WTC11 (cell line): ENCODE measurements at regions not wholly inside any gene's neighbourhood (a gene's known extent, or its start where the extent isn't known, plus 50 kb on each side); places are given as distances from the start of the nearest gene placed in this dataset.

Experiments used
- ATAC-seq: fragments of 200-7000 bp; cut with Tn5 transposase; 2 replicates; pipeline ENCODE4 v1.10.0; 2021; ENCODE audit warnings: mild to moderate bottlenecking, moderate library complexity
- CTCF ChIA-PET: fragments of 300-600 bp; sonication (Branson Sonifier 250); formaldehyde crosslinking; loops from one replicate; lab custom pipeline; 2021; ENCODE audit warnings: antibody characterized with exemption; lab: Charles Lee
- POLR2A ChIA-PET: fragments of 350-600 bp; sonication (Branson Sonifier 250); formaldehyde crosslinking; loops from one replicate; lab custom pipeline; 2021; ENCODE audit warnings: antibody characterized with exemption; lab: Charles Lee
- DNase-seq: peaks from one replicate; pipeline ENCODE4 v3.0.0; 2021; ENCODE audit warnings: low spot score
- H3K27ac Mint-ChIP-seq: 2 replicates; pipeline ENCODE4 v1.8.0; 2021; ENCODE audit warnings: mixed read lengths
- H3K27me3 Mint-ChIP-seq: 2 replicates; pipeline ENCODE4 v1.8.0; 2021; ENCODE audit warnings: low read depth, mild to moderate bottlenecking, moderate library complexity, mixed read lengths
- H3K36me3 Mint-ChIP-seq: 2 replicates; pipeline ENCODE4 v1.8.0; 2021; ENCODE audit warnings: mixed read lengths
- H3K4me1 Mint-ChIP-seq: 2 replicates; pipeline ENCODE4 v1.8.0; 2022; ENCODE audit warnings: mixed read lengths
- H3K4me3 Mint-ChIP-seq: 2 replicates; pipeline ENCODE4 v1.8.0; 2021; ENCODE audit warnings: mild to moderate bottlenecking, moderate library complexity, mixed read lengths
- H3K9me3 Mint-ChIP-seq: 2 replicates; pipeline ENCODE4 v1.8.0; 2021; ENCODE audit warnings: mixed read lengths
- CBFB ChIP-seq: sonication (generic); formaldehyde crosslinking; IDR thresholded peaks from 2 replicates; pipeline ENCODE4 v1.8.1; 2022; ENCODE audit warnings: mild to moderate bottlenecking, low read depth, missing genetic modification reagents
- CREM ChIP-seq: sonication (generic); formaldehyde crosslinking; IDR thresholded peaks from 2 replicates; pipeline ENCODE4 v1.8.1; 2022; ENCODE audit warnings: mild to moderate bottlenecking, missing genetic modification reagents, moderate library complexity
- ETV6 ChIP-seq: sonication (generic); formaldehyde crosslinking; IDR thresholded peaks from 2 replicates; pipeline ENCODE4 v1.8.1; 2022; ENCODE audit warnings: mild to moderate bottlenecking, missing genetic modification reagents
- FOXJ3 ChIP-seq: sonication (generic); formaldehyde crosslinking; IDR thresholded peaks from 2 replicates; pipeline ENCODE4 v1.9.0; 2021; ENCODE audit warnings: missing genetic modification reagents, mild to moderate bottlenecking, borderline replicate concordance
- IRF2 ChIP-seq: sonication (generic); formaldehyde crosslinking; IDR thresholded peaks from 2 replicates; pipeline ENCODE4 v1.8.0; 2022; ENCODE audit warnings: low read depth, missing genetic modification reagents, borderline replicate concordance
- JAZF1 ChIP-seq: fragments of 250-450 bp; sonication (Bioruptor Pico); IDR thresholded peaks from 2 replicates; pipeline ENCODE4 v1.9.0; 2021; ENCODE audit warnings: moderate library complexity, mild to moderate bottlenecking, inconsistent platforms
- NFYB ChIP-seq: sonication (generic); formaldehyde crosslinking; conservative IDR thresholded peaks from 2 replicates; pipeline ENCODE4 v1.8.0; 2022; ENCODE audit warnings: low read depth, missing genetic modification reagents
- PRRX2 ChIP-seq: fragments of 250-450 bp; sonication (Bioruptor Pico); IDR thresholded peaks from 2 replicates; pipeline ENCODE4 v1.8.0; 2021; ENCODE audit warnings: mild to moderate bottlenecking
- TP53 ChIP-seq: sonication (generic); formaldehyde crosslinking; IDR thresholded peaks from 2 replicates; pipeline ENCODE4 v1.8.1; 2023; ENCODE audit warnings: mild to moderate bottlenecking, missing genetic modification reagents
- ZNF138 ChIP-seq: sonication (generic); formaldehyde crosslinking; conservative IDR thresholded peaks from 2 replicates; pipeline ENCODE4 v1.8.1; 2022; ENCODE audit warnings: mild to moderate bottlenecking, moderate library complexity, missing genetic modification reagents
- ZNF232 ChIP-seq: sonication (generic); formaldehyde crosslinking; IDR thresholded peaks from 2 replicates; pipeline ENCODE4 v1.8.0; 2022; ENCODE audit warnings: mild to moderate bottlenecking, missing genetic modification reagents
- ZNF263 ChIP-seq: sonication (generic); formaldehyde crosslinking; IDR thresholded peaks from 2 replicates; pipeline ENCODE4 v1.8.1; 2022; ENCODE audit warnings: low read depth, mild to moderate bottlenecking, moderate library complexity, missing genetic modification reagents
- ZNF423 ChIP-seq: fragments of 250-450 bp; sonication (Bioruptor Pico); IDR thresholded peaks from 2 replicates; pipeline ENCODE4 v2.1.2; 2022; ENCODE audit warnings: mild to moderate bottlenecking, moderate library complexity
- TF ChIP-seq, protein P1 (sequence below): fragments of 250-450 bp; sonication (Bioruptor Pico); IDR thresholded peaks from 2 replicates; pipeline ENCODE4 v1.9.0; 2021; ENCODE audit warnings: moderate library complexity, mild to moderate bottlenecking, inconsistent platforms, borderline replicate concordance
- TF ChIP-seq, protein P2 (sequence below): sonication (generic); formaldehyde crosslinking; IDR thresholded peaks from 2 replicates; pipeline ENCODE4 v1.8.0; 2022; ENCODE audit warnings: mild to moderate bottlenecking, missing genetic modification reagents
- TF ChIP-seq, protein P3 (sequence below): sonication (generic); formaldehyde crosslinking; IDR thresholded peaks from 2 replicates; pipeline ENCODE4 v1.8.1; 2022; ENCODE audit warnings: mild to moderate bottlenecking, missing genetic modification reagents, moderate library complexity, borderline replicate concordance
- TF ChIP-seq, protein P4 (sequence below): sonication (generic); formaldehyde crosslinking; IDR thresholded peaks from 2 replicates; pipeline ENCODE4 v1.8.0; 2022; ENCODE audit warnings: mild to moderate bottlenecking, missing genetic modification reagents
- TF ChIP-seq, protein P5 (sequence below): sonication (generic); formaldehyde crosslinking; IDR thresholded peaks from 2 replicates; pipeline ENCODE4 v1.8.1; 2022; ENCODE audit warnings: missing genetic modification reagents, borderline replicate concordance
- TF ChIP-seq, protein P6 (sequence below): fragments of 200-600 bp; IDR thresholded peaks from 2 replicates; pipeline ENCODE4 v1.8.0; 2022; ENCODE audit warnings: antibody characterized with exemption
- TF ChIP-seq, protein P7 (sequence below): sonication (generic); formaldehyde crosslinking; IDR thresholded peaks from 2 replicates; pipeline ENCODE4 v1.8.1; 2023; ENCODE audit warnings: mild to moderate bottlenecking, missing genetic modification reagents

DNA sequence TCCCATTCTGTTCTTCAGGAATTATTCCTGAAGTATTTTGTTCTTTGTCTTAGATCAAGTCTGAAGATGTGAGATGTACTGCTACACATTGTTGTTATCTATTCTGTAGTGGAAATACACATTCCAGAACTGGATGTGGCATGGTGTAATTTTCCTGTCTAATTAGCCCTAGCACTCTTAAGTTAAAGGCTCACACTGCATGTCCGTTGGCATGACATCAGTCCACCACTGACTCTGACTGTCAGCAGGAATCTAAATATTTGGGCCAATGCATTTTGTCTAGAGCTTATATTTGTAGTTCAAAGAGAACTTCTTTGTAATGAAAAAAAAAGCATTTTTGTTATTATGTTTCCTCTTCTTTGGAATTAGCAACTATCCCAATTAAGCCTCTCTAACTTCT lies 201.0 kb downstream of the S1PR1 start:
- Mint-ChIP-seq H3K36me3 (no peaks in the 10 kb centered on the region), H3K27me3 (no peaks in the 10 kb centered on the region), H3K4me3 (no peak overlapping the region), H3K9me3 (no peaks in the 10 kb centered on the region), H3K4me1 (peaks cover 34% of the 10 kb centered on the region), H3K27ac (no peak overlapping the region)
- DNase-seq (no peak), ATAC-seq (no peak)
- ChIA-PET POLR2A (no interaction called here), CTCF (interaction anchor here (1.0 to 1.3 kb wide), 4 partner anchors 80 to 150 kb away, joined by 3 to 40 read pairs (median 6); no protein-coding TSS in a partner anchor)
- TF ChIP-seq, protein P1, sequence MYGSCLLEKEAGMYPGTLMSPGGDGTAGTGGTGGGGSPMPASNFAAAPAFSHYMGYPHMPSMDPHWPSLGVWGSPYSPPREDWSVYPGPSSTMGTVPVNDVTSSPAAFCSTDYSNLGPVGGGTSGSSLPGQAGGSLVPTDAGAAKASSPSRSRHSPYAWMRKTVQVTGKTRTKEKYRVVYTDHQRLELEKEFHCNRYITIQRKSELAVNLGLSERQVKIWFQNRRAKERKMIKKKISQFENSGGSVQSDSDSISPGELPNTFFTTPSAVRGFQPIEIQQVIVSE = no peak
- no peak for TF ChIP-seq JAZF1 (CRISPR knock-in tag)
- TF ChIP-seq ZNF232 (CRISPR knock-in tag) = no peak
- TF ChIP-seq ZNF263 (CRISPR knock-in tag) = no peak
- TF ChIP-seq FOXJ3 (CRISPR knock-in tag) = no peak
- TF ChIP-seq, protein P2, sequence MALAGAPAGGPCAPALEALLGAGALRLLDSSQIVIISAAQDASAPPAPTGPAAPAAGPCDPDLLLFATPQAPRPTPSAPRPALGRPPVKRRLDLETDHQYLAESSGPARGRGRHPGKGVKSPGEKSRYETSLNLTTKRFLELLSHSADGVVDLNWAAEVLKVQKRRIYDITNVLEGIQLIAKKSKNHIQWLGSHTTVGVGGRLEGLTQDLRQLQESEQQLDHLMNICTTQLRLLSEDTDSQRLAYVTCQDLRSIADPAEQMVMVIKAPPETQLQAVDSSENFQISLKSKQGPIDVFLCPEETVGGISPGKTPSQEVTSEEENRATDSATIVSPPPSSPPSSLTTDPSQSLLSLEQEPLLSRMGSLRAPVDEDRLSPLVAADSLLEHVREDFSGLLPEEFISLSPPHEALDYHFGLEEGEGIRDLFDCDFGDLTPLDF (CRISPR knock-in tag) = no peak
- no peak for TF ChIP-seq CREM (CRISPR knock-in tag)
- no peak for TF ChIP-seq PRRX2 (CRISPR knock-in tag)
- TF ChIP-seq, protein P3, sequence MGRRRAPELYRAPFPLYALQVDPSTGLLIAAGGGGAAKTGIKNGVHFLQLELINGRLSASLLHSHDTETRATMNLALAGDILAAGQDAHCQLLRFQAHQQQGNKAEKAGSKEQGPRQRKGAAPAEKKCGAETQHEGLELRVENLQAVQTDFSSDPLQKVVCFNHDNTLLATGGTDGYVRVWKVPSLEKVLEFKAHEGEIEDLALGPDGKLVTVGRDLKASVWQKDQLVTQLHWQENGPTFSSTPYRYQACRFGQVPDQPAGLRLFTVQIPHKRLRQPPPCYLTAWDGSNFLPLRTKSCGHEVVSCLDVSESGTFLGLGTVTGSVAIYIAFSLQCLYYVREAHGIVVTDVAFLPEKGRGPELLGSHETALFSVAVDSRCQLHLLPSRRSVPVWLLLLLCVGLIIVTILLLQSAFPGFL (CRISPR knock-in tag) = no peak
- TF ChIP-seq TP53 (CRISPR knock-in tag) = no peak
- TF ChIP-seq, protein P4, sequence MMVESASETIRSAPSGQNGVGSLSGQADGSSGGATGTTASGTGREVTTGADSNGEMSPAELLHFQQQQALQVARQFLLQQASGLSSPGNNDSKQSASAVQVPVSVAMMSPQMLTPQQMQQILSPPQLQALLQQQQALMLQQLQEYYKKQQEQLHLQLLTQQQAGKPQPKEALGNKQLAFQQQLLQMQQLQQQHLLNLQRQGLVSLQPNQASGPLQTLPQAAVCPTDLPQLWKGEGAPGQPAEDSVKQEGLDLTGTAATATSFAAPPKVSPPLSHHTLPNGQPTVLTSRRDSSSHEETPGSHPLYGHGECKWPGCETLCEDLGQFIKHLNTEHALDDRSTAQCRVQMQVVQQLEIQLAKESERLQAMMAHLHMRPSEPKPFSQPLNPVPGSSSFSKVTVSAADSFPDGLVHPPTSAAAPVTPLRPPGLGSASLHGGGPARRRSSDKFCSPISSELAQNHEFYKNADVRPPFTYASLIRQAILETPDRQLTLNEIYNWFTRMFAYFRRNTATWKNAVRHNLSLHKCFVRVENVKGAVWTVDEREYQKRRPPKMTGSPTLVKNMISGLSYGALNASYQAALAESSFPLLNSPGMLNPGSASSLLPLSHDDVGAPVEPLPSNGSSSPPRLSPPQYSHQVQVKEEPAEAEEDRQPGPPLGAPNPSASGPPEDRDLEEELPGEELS (CRISPR knock-in tag) = no peak
- TF ChIP-seq NFYB (CRISPR knock-in tag) = no peak
- TF ChIP-seq, protein P5, sequence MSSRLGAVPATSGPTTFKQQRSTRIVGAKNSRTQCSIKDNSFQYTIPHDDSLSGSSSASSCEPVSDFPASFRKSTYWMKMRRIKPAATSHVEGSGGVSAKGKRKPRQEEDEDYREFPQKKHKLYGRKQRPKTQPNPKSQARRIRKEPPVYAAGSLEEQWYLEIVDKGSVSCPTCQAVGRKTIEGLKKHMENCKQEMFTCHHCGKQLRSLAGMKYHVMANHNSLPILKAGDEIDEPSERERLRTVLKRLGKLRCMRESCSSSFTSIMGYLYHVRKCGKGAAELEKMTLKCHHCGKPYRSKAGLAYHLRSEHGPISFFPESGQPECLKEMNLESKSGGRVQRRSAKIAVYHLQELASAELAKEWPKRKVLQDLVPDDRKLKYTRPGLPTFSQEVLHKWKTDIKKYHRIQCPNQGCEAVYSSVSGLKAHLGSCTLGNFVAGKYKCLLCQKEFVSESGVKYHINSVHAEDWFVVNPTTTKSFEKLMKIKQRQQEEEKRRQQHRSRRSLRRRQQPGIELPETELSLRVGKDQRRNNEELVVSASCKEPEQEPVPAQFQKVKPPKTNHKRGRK (CRISPR knock-in tag) = no peak
- no peak for TF ChIP-seq ETV6 (CRISPR knock-in tag)
- no peak for TF ChIP-seq CBFB
- TF ChIP-seq, protein P6, sequence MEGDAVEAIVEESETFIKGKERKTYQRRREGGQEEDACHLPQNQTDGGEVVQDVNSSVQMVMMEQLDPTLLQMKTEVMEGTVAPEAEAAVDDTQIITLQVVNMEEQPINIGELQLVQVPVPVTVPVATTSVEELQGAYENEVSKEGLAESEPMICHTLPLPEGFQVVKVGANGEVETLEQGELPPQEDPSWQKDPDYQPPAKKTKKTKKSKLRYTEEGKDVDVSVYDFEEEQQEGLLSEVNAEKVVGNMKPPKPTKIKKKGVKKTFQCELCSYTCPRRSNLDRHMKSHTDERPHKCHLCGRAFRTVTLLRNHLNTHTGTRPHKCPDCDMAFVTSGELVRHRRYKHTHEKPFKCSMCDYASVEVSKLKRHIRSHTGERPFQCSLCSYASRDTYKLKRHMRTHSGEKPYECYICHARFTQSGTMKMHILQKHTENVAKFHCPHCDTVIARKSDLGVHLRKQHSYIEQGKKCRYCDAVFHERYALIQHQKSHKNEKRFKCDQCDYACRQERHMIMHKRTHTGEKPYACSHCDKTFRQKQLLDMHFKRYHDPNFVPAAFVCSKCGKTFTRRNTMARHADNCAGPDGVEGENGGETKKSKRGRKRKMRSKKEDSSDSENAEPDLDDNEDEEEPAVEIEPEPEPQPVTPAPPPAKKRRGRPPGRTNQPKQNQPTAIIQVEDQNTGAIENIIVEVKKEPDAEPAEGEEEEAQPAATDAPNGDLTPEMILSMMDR = no peak
- TF ChIP-seq, protein P7, sequence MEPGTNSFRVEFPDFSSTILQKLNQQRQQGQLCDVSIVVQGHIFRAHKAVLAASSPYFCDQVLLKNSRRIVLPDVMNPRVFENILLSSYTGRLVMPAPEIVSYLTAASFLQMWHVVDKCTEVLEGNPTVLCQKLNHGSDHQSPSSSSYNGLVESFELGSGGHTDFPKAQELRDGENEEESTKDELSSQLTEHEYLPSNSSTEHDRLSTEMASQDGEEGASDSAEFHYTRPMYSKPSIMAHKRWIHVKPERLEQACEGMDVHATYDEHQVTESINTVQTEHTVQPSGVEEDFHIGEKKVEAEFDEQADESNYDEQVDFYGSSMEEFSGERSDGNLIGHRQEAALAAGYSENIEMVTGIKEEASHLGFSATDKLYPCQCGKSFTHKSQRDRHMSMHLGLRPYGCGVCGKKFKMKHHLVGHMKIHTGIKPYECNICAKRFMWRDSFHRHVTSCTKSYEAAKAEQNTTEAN = no peak
- no peak for TF ChIP-seq ZNF423 (CRISPR knock-in tag)
- no peak for TF ChIP-seq ZNF138 (CRISPR knock-in tag)
- TF ChIP-seq IRF2 = no peak
